ENCODE measurements at regions not wholly inside any gene's neighbourhood (a gene's known extent, or its start where the extent isn't known, plus 50 kb on each side); places are given as distances from the start of the nearest gene placed in this dataset.

GRCh38 chr6:100267721-100268123, 197.0 kb downstream of the SIM1 start:
- Histone ChIP-seq H3K4me1 (no peaks in the 10 kb centered on the region), H3K27me3 (no peaks in the 10 kb centered on the region), H3K9me3 (no peaks in the 10 kb centered on the region), H3K36me3 (no peaks in the 10 kb centered on the region), H3K4me3 (no peak overlapping the region), H3K27ac (no peak overlapping the region)
- intact Hi-C loops (cut with DNase I): no loop called here
- no peak for TF ChIP-seq CTCF (IDR thresholded peaks at IDR 0.05)
- ATAC-seq: no peak
- no peak for DNase-seq

- no peak overlapping the region for H3K4me3 ChIP-seq
- no peak overlapping the region for H3K27ac ChIP-seq
- no peaks in the 10 kb centered on the region for H3K36me3 ChIP-seq
- H3K9me3 ChIP-seq: no peaks in the 10 kb centered on the region
- no peak for TF ChIP-seq CTCF (IDR thresholded peaks at IDR 0.05)
- DNase-seq (no peak), ATAC-seq (no peak)
- no peaks in the 10 kb centered on the region for H3K27me3 ChIP-seq
- intact Hi-C loops (cut with DNase I): no loop called here
- no peaks in the 10 kb centered on the region for H3K4me1 ChIP-seq
Observed at GRCh38 chr6:100266494-100267401, 198.0 kb downstream of the SIM1 start.

- intact Hi-C loops (cut with DNase I): no loop called here
- TF ChIP-seq CTCF (IDR thresholded peaks at IDR 0.05): no peak
- no peak for ATAC-seq
Observed at GRCh38 chr6:100262086-100262485, 202.6 kb downstream of the SIM1 start.

GRCh38 chr6:100261486-100261885, 203.2 kb downstream of the SIM1 start:
- H3K4me3 ChIP-seq: no peak overlapping the region
- no peak for TF ChIP-seq CTCF (IDR thresholded peaks at IDR 0.05)
- intact Hi-C loops (cut with DNase I): no loop called here
- ATAC-seq: no peak
- no peak for DNase-seq
- no peaks in the 10 kb centered on the region for H3K9me3 ChIP-seq
- H3K27me3 ChIP-seq: no peaks in the 10 kb centered on the region
- no peaks in the 10 kb centered on the region for H3K36me3 ChIP-seq
- no peak overlapping the region for H3K27ac ChIP-seq
- H3K4me1 ChIP-seq: no peaks in the 10 kb centered on the region

More at GRCh38 chr6:100262086-100262485, 202.6 kb downstream of the SIM1 start:
- Histone ChIP-seq H3K27ac (no peak overlapping the region), H3K4me1 (no peaks in the 10 kb centered on the region), H3K36me3 (no peaks in the 10 kb centered on the region), H3K9me3 (no peaks in the 10 kb centered on the region), H3K27me3 (no peaks in the 10 kb centered on the region), H3K4me3 (no peak overlapping the region)
- DNase-seq: no peak

- no peak for TF ChIP-seq CTCF (IDR thresholded peaks at IDR 0.05)
- no peaks in the 10 kb centered on the region for H3K36me3 ChIP-seq
- intact Hi-C loops (cut with DNase I): no loop called here
- no peak for DNase-seq
- H3K27ac ChIP-seq: no peak overlapping the region
- ATAC-seq: no peak
- H3K4me3 ChIP-seq: no peak overlapping the region
- no peaks in the 10 kb centered on the region for H3K27me3 ChIP-seq
- no peaks in the 10 kb centered on the region for H3K9me3 ChIP-seq
- no peaks in the 10 kb centered on the region for H3K4me1 ChIP-seq
Observed at GRCh38 chr6:100260584-100260983, 204.1 kb downstream of the SIM1 start.
